Activated naive CD8-positive, alpha-beta T cell treated with anti-CD3 and anti-CD28 coated beads, Interleukin-2, amount 10 ng/mL, durations not matched to agents 7 days and 5 days (primary cell): ENCODE measurements at regions not wholly inside any gene's neighbourhood (a gene's known extent, or its start where the extent isn't known, plus 50 kb on each side); places are given as distances from the start of the nearest gene placed in this dataset.

ENCODE experiments used
- ATAC-seq: fragments of 150-1000 bp; cut with Tn5 transposase; one replicate; pipeline ENCODE4 v1.10.0; 2021; ENCODE audit warnings: low read depth, moderate library complexity
- POLR2A ChIA-PET: fragments of 350-600 bp; sonication (Branson Sonifier 250); formaldehyde crosslinking; loops from one replicate; lab custom pipeline; 2021; ENCODE audit warnings: antibody characterized with exemption; lab: Charles Lee
- DNase-seq: peaks from one replicate; pipeline ENCODE4 v3.0.0; 2021
- H3K27ac Mint-ChIP-seq: one replicate; pipeline ENCODE4 v1.8.0; 2022; ENCODE audit warnings: mild to moderate bottlenecking, mixed read lengths
- H3K27me3 Mint-ChIP-seq: one replicate; pipeline ENCODE4 v1.8.0; 2022; ENCODE audit warnings: mild to moderate bottlenecking, moderate library complexity, mixed read lengths
- H3K36me3 Mint-ChIP-seq: one replicate; pipeline ENCODE4 v1.8.0; 2021; ENCODE audit warnings: mild to moderate bottlenecking, mixed read lengths
- H3K4me1 Mint-ChIP-seq: one replicate; pipeline ENCODE4 v1.8.0; 2021; ENCODE audit warnings: mixed read lengths
- H3K4me3 Mint-ChIP-seq: one replicate; pipeline ENCODE4 v1.8.0; 2022; ENCODE audit warnings: mild to moderate bottlenecking, moderate library complexity, mixed read lengths
- H3K9me3 Mint-ChIP-seq: one replicate; pipeline ENCODE4 v1.8.0; 2021; ENCODE audit warnings: mixed read lengths

DNA sequence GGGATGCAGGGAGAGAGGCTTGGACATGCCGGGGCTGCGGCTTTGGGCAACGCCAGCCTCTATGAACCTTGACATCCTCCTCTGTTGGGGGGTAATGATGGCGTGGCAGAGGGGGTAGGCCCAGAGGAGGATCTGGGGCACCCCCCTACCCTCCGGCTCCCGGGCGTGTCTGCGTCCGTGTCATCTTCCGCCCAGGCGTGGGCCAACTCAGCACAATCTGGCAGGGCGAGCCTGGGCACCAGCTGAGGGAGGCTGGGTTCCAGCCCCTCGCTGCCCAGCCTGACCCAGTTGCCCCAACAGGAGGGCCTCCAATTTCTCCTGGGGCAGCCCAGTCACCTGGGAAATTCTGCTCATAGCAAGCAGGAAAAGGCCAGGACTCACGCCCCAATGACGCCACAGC lies 62.9 kb upstream of the IL17B start:
- DNase-seq (no peak), ATAC-seq (no peak)
- Mint-ChIP-seq H3K4me3 (no peak overlapping the region), H3K27ac (no peak overlapping the region), H3K4me1 (peaks cover 16% of the 10 kb centered on the region), H3K36me3 (no peaks in the 10 kb centered on the region), H3K27me3 (peaks cover 3% of the 10 kb centered on the region), H3K9me3 (no peaks in the 10 kb centered on the region)
- POLR2A ChIA-PET = interaction anchor here (1.4 kb wide), 1 partner anchor 121 kb away, joined by 3 read pairs; no protein-coding TSS in a partner anchor

DNA sequence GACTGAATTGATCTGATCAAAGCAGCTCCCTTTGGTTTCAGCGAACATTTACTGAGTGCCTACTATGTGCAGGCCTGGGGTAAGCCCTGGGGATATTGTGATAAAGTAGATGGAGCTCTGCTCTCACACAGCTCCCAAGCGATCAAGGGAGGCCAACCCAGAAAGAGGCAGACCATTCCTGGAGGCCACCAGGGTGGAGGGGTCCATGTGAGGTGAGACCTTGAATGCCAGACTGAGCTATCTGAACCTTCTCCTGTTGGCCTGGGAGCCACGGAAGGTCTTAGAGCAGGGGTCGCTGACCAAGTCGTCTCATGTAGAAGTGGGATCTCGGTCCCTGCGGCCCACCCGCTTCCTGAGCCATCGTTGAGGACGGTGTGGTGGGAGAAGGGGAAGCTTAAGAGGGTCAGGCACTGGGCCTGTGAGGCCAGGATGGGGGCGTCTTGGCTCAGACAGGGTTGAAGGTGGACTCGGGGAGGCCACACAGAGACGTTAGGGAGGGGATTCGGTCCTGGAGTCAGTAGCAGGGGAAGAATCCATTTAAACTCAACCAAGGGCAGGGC lies 62.2 kb upstream of the IL17B start:
- peaks cover 3% of the 10 kb centered on the region for H3K27me3 Mint-ChIP-seq
- no peaks in the 10 kb centered on the region for H3K36me3 Mint-ChIP-seq
- H3K27ac Mint-ChIP-seq = no peak overlapping the region
- no peaks in the 10 kb centered on the region for H3K9me3 Mint-ChIP-seq
- ATAC-seq (no peak), DNase-seq (no peak)
- POLR2A ChIA-PET = interaction anchor here (0.6 to 1.4 kb wide), 2 partner anchors 101 to 122 kb away, joined by 3 to 4 read pairs; no protein-coding TSS in a partner anchor
- H3K4me3 Mint-ChIP-seq = no peak overlapping the region
- H3K4me1 Mint-ChIP-seq = peaks cover 16% of the 10 kb centered on the region

DNA sequence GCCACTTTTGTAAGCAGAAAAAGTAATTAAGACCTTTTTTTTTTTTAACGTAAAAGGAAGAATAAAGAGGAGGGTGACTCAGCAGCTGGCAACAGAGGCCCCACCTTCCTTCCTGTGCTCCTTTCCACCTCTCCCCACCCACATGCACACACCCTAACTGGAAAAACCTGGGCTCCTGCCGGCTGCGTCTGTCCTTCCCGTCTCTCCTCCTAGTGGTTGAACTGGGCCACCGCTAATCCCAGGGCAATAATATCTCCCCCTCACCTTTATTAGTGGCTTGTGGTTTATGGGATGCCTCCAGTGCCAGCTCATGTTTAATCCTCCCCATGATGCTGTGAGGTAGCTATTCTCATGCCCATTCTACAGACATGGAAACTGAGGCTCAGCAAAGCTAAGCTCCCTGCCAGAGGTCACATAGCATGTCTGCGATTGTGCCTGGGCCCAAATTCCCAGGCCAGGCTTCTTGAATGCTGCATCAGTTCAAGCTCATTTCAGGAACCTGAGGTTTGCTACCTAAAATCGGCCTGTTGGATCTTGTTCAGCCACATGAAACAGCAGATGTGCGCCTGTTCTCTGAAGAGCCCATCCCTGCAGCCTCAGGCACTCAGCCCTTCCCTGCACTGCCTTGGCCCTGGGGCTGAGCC lies 60.9 kb upstream of the IL17B start:
- POLR2A ChIA-PET = interaction anchor here (0.7 to 1.2 kb wide), 2 partner anchors 112 to 546 kb away, joined by 3 to 5 read pairs; partner anchors contain the start of gene CSNK1A1
- H3K27me3 Mint-ChIP-seq = peaks cover 5% of the 10 kb centered on the region

DNA sequence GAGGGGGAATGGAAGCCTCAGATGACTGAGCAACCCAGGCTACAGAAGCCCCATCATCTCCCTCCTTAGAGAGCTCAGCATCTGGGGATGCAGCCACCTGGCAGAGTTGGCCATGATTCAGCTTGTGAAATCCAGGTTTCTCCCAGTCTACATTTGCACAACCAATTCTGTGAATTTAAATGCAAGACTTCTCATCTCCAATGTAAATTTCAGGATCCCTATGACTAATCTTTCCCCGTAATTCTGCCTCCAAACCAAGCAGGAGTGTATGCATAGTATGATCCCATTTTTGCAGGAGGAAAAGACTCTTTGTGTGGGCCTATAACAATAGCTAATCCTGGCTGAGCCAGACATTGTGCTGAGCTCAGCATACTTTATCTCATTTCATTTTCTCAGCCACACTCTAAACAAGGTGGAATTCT lies 59.6 kb upstream of the IL17B start:
- DNase-seq (no peak), ATAC-seq (no peak)
- Mint-ChIP-seq H3K4me3 (no peak overlapping the region), H3K9me3 (no peaks in the 10 kb centered on the region), H3K4me1 (peaks cover 16% of the 10 kb centered on the region), H3K27me3 (peaks cover 5% of the 10 kb centered on the region), H3K36me3 (no peaks in the 10 kb centered on the region), H3K27ac (no peak overlapping the region)
- POLR2A ChIA-PET = no interaction called here

More for the DNA sequence above, 60.9 kb upstream of the IL17B start:
- no peaks in the 10 kb centered on the region for H3K36me3 Mint-ChIP-seq
- H3K27ac Mint-ChIP-seq = no peak overlapping the region
- no peak for ATAC-seq
- H3K9me3 Mint-ChIP-seq = no peaks in the 10 kb centered on the region
- H3K4me3 Mint-ChIP-seq = no peak overlapping the region
- peaks cover 16% of the 10 kb centered on the region for H3K4me1 Mint-ChIP-seq
- no peak for DNase-seq

DNA sequence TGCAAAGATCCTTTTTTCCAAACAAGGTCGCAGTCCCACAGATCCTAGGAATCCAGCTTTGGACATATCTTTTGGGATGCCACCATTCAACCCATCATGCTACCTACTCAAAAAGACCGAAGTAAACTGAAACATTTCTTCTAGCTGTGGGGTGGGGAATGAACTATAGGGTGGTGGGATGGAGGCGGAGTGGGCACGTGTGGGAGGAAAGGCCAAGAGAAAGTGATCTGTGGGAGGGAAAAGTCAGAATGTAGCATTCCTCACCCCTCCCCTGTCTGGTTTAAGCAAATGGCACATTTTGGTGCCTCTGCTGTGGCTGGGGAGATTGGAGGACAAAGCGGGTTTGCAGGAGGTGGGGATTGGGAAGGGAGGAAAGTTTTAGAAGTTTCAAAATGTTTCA lies 59.2 kb upstream of the IL17B start:
- DNase-seq (no peak), ATAC-seq (no peak)
- Mint-ChIP-seq H3K4me3 (no peak overlapping the region), H3K9me3 (no peaks in the 10 kb centered on the region), H3K4me1 (peaks cover 16% of the 10 kb centered on the region), H3K36me3 (no peaks in the 10 kb centered on the region), H3K27ac (no peak overlapping the region), H3K27me3 (peaks cover 5% of the 10 kb centered on the region)
- POLR2A ChIA-PET = no interaction called here

DNA sequence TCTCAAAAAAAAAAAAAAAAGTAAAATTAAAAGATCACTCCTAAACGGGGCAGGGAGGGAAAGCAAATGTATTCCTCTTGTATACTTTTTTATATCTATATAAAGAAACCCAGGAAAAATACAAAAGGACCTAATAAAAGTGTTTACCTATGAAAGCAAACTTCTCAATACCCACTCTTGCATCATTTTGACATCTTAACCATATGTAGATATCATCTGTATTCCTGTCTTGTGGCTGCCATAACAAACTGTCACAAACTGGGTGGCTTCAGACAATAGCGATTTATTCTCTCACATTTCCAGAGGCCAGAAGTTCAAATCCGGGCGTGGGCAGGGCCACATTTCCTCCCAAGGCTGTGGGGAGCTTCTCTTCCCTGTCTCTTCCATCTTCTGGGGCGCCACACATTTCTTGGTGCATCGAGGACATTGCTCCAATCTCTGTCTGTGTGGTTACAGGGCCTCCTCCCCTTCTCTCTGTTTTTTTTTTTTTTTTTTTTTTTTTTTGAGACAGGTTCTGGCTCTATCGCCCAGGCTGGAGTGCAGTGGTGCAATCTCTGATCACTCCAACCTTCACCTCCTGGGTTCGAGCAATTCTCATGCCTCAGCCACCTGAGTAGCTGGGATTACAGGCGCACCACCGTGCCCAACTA lies 58.4 kb upstream of the IL17B start:
- Mint-ChIP-seq H3K4me3 (no peak overlapping the region), H3K27me3 (peaks cover 5% of the 10 kb centered on the region), H3K4me1 (peaks cover 20% of the 10 kb centered on the region), H3K9me3 (no peaks in the 10 kb centered on the region), H3K27ac (no peak overlapping the region), H3K36me3 (no peaks in the 10 kb centered on the region)
- ATAC-seq = no peak
- POLR2A ChIA-PET = no interaction called here
- DNase-seq = no peak

DNA sequence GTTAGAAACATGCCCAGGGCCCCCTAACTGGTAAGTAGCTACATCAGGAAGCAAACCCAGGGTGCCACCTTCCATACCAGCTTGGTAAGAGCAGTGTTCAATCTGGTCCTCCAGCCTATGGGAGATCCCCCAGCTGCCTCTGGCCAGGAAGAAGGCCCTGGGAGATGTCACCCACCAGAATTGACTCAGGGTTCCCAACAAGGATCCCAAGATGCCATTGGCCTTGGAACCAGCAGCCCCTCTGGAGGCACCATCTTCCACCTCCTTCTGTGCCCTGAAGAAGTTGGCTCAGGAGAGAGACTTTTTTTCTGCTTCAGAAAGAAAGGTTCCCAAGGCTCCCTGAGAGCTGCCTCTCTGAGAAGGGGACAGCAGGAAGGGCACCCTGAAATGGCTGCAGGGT lies 56.6 kb upstream of the IL17B start:
- DNase-seq = no peak
- H3K9me3 Mint-ChIP-seq = no peaks in the 10 kb centered on the region
- POLR2A ChIA-PET = no interaction called here
- H3K27me3 Mint-ChIP-seq = peaks cover 5% of the 10 kb centered on the region
- H3K4me1 Mint-ChIP-seq = peaks cover 27% of the 10 kb centered on the region
- no peak overlapping the region for H3K4me3 Mint-ChIP-seq
- H3K36me3 Mint-ChIP-seq = no peaks in the 10 kb centered on the region
- no peak overlapping the region for H3K27ac Mint-ChIP-seq
- no peak for ATAC-seq

DNA sequence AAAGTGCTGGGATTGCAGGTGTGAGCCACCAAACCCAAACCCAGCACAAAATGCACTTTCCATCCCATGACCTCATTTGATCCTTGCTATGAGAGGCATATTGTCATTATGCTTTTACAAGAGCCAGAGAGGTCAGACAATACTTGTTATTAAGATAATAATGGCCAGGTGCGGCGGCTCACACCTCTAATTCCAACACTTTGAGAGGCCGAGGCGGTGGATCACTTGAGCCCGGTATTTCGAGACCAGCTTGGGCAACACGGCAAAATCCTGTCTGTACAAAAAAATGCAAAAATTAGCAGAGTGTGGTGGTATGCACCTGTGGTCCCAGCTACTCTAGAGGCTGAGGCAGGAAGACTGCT lies 55.9 kb upstream of the IL17B start:
- Mint-ChIP-seq H3K4me1 (peaks cover 25% of the 10 kb centered on the region), H3K36me3 (no peaks in the 10 kb centered on the region), H3K27ac (no peak overlapping the region), H3K9me3 (no peaks in the 10 kb centered on the region), H3K27me3 (peaks cover 5% of the 10 kb centered on the region), H3K4me3 (no peak overlapping the region)
- ATAC-seq = no peak
- no peak for DNase-seq
- POLR2A ChIA-PET = no interaction called here

DNA sequence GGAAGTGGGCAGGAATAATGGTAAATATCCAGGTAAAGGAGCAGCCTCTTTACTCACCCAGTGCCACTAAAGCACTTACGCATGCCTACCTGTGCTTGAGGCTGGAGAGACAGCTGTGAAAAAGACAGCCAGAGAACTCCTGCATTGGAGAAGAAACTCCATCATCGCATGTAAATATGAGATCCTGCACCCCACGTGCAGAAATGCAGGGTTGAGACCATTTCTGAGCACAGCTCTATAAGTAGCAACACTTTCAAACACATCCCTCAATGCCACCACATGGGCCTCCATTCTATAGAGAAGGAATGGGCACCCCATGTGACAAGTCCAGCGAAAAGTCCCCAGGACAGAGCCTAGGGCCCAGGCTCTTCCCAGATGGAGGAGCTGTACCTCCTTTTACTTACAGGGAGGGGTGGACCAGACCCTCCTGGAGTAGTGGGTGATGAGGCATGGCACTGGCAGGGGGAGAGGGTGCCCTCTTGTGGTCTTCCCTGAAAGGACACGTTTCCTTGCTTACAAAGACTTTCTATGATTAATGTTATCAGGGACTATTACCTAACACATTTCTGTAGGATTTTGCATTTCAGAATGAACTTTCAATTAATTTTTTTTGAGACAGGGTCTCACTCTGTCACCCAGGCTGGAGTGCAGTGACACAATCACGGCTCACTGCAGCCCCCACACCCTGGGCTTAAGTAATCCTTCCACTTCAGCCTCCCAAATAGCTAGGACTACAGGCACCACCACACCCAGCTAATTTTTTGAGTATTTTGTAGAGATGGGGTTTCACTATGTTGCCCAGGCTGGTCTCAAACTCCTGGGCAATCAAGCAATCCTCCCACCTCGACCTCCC lies 55.3 kb upstream of the IL17B start:
- POLR2A ChIA-PET = interaction anchor here (0.7 kb wide), 1 partner anchor 53 kb away, joined by 3 read pairs; no protein-coding TSS in a partner anchor
- H3K9me3 Mint-ChIP-seq = no peaks in the 10 kb centered on the region
- no peak overlapping the region for H3K4me3 Mint-ChIP-seq
- H3K4me1 Mint-ChIP-seq = peaks cover 22% of the 10 kb centered on the region
- H3K36me3 Mint-ChIP-seq = no peaks in the 10 kb centered on the region
- peaks cover 5% of the 10 kb centered on the region for H3K27me3 Mint-ChIP-seq
- ATAC-seq = peak; percentile 21
- no peak overlapping the region for H3K27ac Mint-ChIP-seq
- DNase-seq = peak; percentile 50

DNA sequence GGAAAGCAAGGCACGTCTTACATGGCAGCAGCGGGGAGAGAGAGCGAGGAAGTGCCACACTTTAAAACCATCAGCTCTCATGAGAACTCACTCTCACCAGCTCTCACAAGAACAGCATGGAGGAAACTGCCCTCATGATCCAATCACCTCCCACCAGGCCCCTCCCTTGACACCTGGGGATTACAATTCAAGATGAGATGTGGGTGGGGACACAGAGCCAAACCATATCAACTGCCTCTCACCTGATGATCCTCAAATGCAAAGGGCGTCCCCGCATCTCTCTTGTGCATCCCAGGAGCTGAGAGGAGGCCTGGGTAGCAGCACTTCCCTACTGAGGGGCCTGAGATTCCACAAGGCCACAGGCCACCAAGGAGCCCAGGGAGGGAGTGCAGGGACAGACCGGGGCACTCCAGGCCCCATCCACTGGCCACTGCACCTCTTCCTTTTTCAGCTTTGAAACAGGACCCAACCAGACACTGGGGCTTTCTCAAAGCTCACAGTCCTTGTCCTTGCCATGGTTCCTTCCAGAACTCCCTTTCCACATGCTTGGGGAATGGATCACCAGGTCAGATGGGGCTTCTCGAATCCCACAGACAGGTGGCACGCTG lies 54.5 kb upstream of the IL17B start:
- DNase-seq (no peak), ATAC-seq (no peak)
- H3K27ac Mint-ChIP-seq = no peak overlapping the region
- peaks cover 5% of the 10 kb centered on the region for H3K27me3 Mint-ChIP-seq
- no peaks in the 10 kb centered on the region for H3K36me3 Mint-ChIP-seq
- peaks cover 2% of the 10 kb centered on the region for H3K9me3 Mint-ChIP-seq
- peaks cover 25% of the 10 kb centered on the region for H3K4me1 Mint-ChIP-seq
- H3K4me3 Mint-ChIP-seq = no peak overlapping the region
- POLR2A ChIA-PET = interaction anchor here (0.7 kb wide), 1 partner anchor 52 kb away, joined by 3 read pairs; no protein-coding TSS in a partner anchor

DNA sequence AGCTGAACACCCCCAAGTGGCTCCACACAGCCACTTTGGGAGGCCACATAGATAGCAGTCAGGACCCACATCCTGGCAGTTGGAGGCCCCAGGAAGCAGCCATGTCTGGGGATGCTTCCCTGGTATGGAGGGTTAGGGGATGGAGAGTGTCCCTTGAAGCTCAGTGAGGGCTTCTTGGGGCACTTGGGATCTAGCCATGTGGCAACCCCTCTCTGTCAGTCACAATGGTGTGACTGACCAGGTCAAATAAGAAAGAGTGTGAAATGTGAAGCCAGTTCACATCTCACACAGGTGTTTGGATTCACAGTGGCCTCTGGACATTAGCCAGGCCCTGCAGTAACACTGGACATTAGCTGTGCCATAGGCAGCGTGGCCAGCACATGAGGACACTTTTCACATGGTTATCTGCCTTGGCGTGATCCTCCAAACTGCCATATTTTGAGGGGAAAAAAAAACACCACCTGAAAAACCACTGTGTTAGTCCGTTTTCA lies 53.9 kb upstream of the IL17B start:
- Mint-ChIP-seq H3K27ac (no peak overlapping the region), H3K9me3 (peaks cover 2% of the 10 kb centered on the region)
- POLR2A ChIA-PET = no interaction called here

DNA sequence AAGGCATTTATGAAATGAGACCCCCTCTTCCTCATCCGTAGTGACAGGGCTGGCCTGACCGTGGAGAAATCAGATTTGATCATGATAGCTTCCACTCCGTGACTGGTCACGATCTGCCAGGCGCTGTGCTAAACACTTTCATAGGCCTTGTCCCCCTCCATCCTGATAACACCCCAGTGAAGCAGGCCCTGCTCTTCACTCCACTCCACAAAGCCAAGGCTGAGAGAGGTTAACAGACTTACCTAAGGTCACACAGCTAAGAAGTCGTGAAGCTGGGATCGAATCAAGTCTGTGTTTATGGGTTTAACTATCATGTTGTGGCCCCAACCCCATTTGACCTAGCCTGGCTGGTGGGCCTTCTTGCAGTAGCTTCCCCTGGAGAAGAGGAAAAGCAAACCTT lies 53.3 kb upstream of the IL17B start:
- Mint-ChIP-seq H3K36me3 (no peaks in the 10 kb centered on the region), H3K4me1 (peaks cover 31% of the 10 kb centered on the region), H3K27me3 (peaks cover 2% of the 10 kb centered on the region), H3K27ac (no peak overlapping the region), H3K9me3 (peaks cover 2% of the 10 kb centered on the region), H3K4me3 (no peak overlapping the region)
- DNase-seq (no peak), ATAC-seq (no peak)
- POLR2A ChIA-PET = no interaction called here

More for the DNA sequence above, 53.9 kb upstream of the IL17B start:
- ATAC-seq = no peak
- DNase-seq = no peak
- Mint-ChIP-seq H3K36me3 (no peaks in the 10 kb centered on the region), H3K4me3 (no peak overlapping the region), H3K27me3 (peaks cover 2% of the 10 kb centered on the region), H3K4me1 (peaks cover 30% of the 10 kb centered on the region)
